ENCODE measurements at regions not wholly inside any gene's neighbourhood (a gene's known extent, or its start where the extent isn't known, plus 50 kb on each side); places are given as distances from the start of the nearest gene placed in this dataset.

DNA sequence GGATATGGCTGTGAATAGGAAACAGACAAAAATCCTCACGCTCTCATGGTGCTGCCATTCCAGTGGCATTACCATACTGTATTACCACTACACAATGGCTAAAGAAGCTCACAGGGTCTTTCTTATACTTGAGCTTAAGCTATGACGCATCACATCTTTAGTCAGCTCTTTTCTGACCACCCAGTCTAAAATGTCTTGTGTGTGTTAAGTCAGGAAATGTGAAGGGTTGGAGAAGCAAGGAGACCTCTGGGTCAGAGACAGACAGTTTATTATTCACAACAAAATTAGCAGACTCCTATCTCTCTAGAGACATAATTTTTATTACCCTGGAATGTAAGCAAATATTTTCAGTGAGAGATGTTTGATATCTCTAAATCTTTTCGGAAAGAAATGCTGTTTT lies 1583.2 kb upstream of the WWC1 start:
- H3K4me1 ChIP-seq (ENCODE audit: insufficient read depth), result peaks cover 6% of the 10 kb centered on the region
- H4K20me1 ChIP-seq (ENCODE audit: insufficient read depth, poor library complexity, severe bottlenecking), result no peaks in the 10 kb centered on the region
- H3K4me2 ChIP-seq, result no peak overlapping the region
- DNase-seq (ENCODE audit: low spot score), result no peak
- H2AFZ ChIP-seq, result no peak overlapping the region
- H3K9me2 ChIP-seq (replicated peaks; ENCODE audit: insufficient read depth), result no peaks in the 10 kb centered on the region
- no peaks in the 10 kb centered on the region for H3K27me3 ChIP-seq
- no peak overlapping the region for H3K4me3 ChIP-seq
- TF ChIP-seq EZH2phosphoT487 (IDR thresholded peaks at IDR 0.05; ENCODE audit: low read depth, severe bottlenecking, unreplicated experiment) (no peak), EZH2 (IDR thresholded peaks at IDR 0.05; ENCODE audit: borderline replicate concordance) (no peak), CTCF (IDR thresholded peaks at IDR 0.05; ENCODE audit: poor library complexity) (no peak)
- H3K27ac ChIP-seq, result no peak overlapping the region
- WGBS (ENCODE audit: low lambda C conversion rate, missing lambda C conversion rate), result 83% methylated on average over 3 of the region's 3 CpGs
- H3K36me3 ChIP-seq (replicated peaks; ENCODE audit: insufficient read depth, low read depth), result no peaks in the 10 kb centered on the region
- no peaks in the 10 kb centered on the region for H3K79me2 ChIP-seq
- no peaks in the 10 kb centered on the region for H3K9me3 ChIP-seq (ENCODE audit: low read depth)

GRCh38 chr5:166709691-166710090 lies 1581.8 kb upstream of the WWC1 start:
- 44% methylated on average over 1 of the region's 1 CpG for WGBS (ENCODE audit: low lambda C conversion rate, missing lambda C conversion rate)
- H3K27ac ChIP-seq, result peak overlapping the region; percentile 28
- DNase-seq (ENCODE audit: low spot score), result no peak
- H3K4me1 ChIP-seq (ENCODE audit: insufficient read depth), result peaks cover 10% of the 10 kb centered on the region
- no peaks in the 10 kb centered on the region for H3K79me2 ChIP-seq
- H3K36me3 ChIP-seq (replicated peaks; ENCODE audit: insufficient read depth, low read depth), result no peaks in the 10 kb centered on the region
- H3K4me3 ChIP-seq, result no peak overlapping the region
- TF ChIP-seq EZH2 (IDR thresholded peaks at IDR 0.05; ENCODE audit: borderline replicate concordance) (no peak), CTCF (IDR thresholded peaks at IDR 0.05; ENCODE audit: poor library complexity) (no peak), EZH2phosphoT487 (IDR thresholded peaks at IDR 0.05; ENCODE audit: low read depth, severe bottlenecking, unreplicated experiment) (no peak)
- H4K20me1 ChIP-seq (ENCODE audit: insufficient read depth, poor library complexity, severe bottlenecking), result no peaks in the 10 kb centered on the region
- no peaks in the 10 kb centered on the region for H3K27me3 ChIP-seq
- H3K9me3 ChIP-seq (ENCODE audit: low read depth), result no peaks in the 10 kb centered on the region
- peak overlapping the region; percentile 14 for H3K4me2 ChIP-seq
- H3K9me2 ChIP-seq (replicated peaks; ENCODE audit: insufficient read depth), result no peaks in the 10 kb centered on the region
- no peak overlapping the region for H2AFZ ChIP-seq

DNA sequence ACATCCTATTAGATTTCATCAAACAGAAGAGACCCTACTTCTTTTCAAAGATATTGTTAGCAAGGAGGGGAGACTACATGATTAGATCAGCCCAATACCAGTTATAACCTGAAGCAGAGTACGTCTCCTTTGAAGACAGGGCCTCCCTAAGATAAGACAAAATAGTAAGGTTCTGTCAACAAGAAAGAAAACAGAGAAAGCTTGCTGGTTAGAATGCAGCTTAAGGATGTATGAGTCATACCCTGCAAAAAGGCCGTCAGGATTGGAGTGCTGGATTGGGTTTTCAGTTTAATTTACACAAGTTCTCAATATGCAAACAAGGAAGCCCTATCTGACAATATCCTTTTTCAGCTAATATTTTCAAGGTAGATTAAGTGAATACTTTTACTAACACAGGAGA lies 1581.2 kb upstream of the WWC1 start:
- H3K36me3 ChIP-seq (replicated peaks; ENCODE audit: insufficient read depth, low read depth), result no peaks in the 10 kb centered on the region

More for the DNA sequence above, 1581.2 kb upstream of the WWC1 start:
- H3K4me1 ChIP-seq (ENCODE audit: insufficient read depth), result peaks cover 10% of the 10 kb centered on the region
- no peaks in the 10 kb centered on the region for H3K9me2 ChIP-seq (replicated peaks; ENCODE audit: insufficient read depth)
- no peaks in the 10 kb centered on the region for H3K79me2 ChIP-seq
- no peaks in the 10 kb centered on the region for H3K27me3 ChIP-seq
- no peaks in the 10 kb centered on the region for H4K20me1 ChIP-seq (ENCODE audit: insufficient read depth, poor library complexity, severe bottlenecking)
- H3K4me3 ChIP-seq, result no peak overlapping the region
- H3K27ac ChIP-seq, result peak overlapping the region; percentile 28
- H3K9me3 ChIP-seq (ENCODE audit: low read depth), result no peaks in the 10 kb centered on the region
- DNase-seq (ENCODE audit: low spot score), result peak; percentile 44
- 18% methylated on average over 2 of the region's 2 CpGs for WGBS (ENCODE audit: low lambda C conversion rate, missing lambda C conversion rate)
- no peak overlapping the region for H2AFZ ChIP-seq
- peak overlapping the region; percentile 14 for H3K4me2 ChIP-seq
- no peak for TF ChIP-seq CTCF (IDR thresholded peaks at IDR 0.05; ENCODE audit: poor library complexity)
- TF ChIP-seq EZH2 (IDR thresholded peaks at IDR 0.05; ENCODE audit: borderline replicate concordance), result no peak
- no peak for TF ChIP-seq EZH2phosphoT487 (IDR thresholded peaks at IDR 0.05; ENCODE audit: low read depth, severe bottlenecking, unreplicated experiment)

Measured in hepatocyte (in vitro differentiated cells).